HepG2 (cell line): ENCODE measurements at regions not wholly inside any gene's neighbourhood (a gene's known extent, or its start where the extent isn't known, plus 50 kb on each side); places are given as distances from the start of the nearest gene placed in this dataset.

ENCODE experiments used
- ATAC-seq: fragments of 200-7000 bp; cut with Tn5 transposase; 3 replicates; pipeline ENCODE4 v1.9.1; 2020; ENCODE audit warnings: mild to moderate bottlenecking, moderate library complexity
- BruUV-seq: library from RNA; stranded (reverse); fragments of 400-500 nt; replicated peaks from 2 replicates; lab custom pipeline; 2021; lab: Mats Ljungman, UMichigan
- CTCF ChIA-PET: fragments of 300-600 bp; formaldehyde crosslinking; extraction: SDS; loops from one replicate; lab custom pipeline; 2021; ENCODE audit warnings: low total read pairs, inconsistent platforms, low intra/inter-chr PET ratio; lab: Yijun Ruan, JAX
- POLR2A ChIA-PET: fragments of 350-600 bp; sonication (Branson Sonifier 250); formaldehyde crosslinking; loops from one replicate; lab custom pipeline; 2020; ENCODE audit warnings: antibody characterized with exemption, inconsistent platforms; lab: Yijun Ruan, JAX
- DNase-seq: peaks from one replicate; pipeline ENCODE4 v3.0.0-alpha.2; 2015; ENCODE audit warnings: low spot score
- FAIRE-seq: peaks from 3 replicates; lab custom pipeline; 2011; peaks lifted over from hg19 to GRCh38; lab: Jason Lieb, UNC
- H2AFZ ChIP-seq: one replicate; pipeline ENCODE4 v1.6.1; 2011; ENCODE audit warnings: low read length, inconsistent platforms
- H3K27ac ChIP-seq: fragments of 300-600 bp; 3 replicates; pipeline ENCODE4 v1.8.0; 2011; ENCODE audit warnings: mixed run types, mild to moderate bottlenecking, mixed read lengths, low read length, inconsistent platforms; ENCODE audit not compliant: insufficient read depth; ENCODE audit errors: extremely low read length
- H3K27me3 ChIP-seq, 2 experiments: fragments of 200-600 bp in 1 of 2; 2 replicates in 1 of 2; 3 replicates in 1 of 2; pipeline versions ENCODE4 v1.6.0 to v1.8.0; 2011; ENCODE audit warnings: low read length in 2 of 2, mild to moderate bottlenecking in 2 of 2, moderate library complexity in 2 of 2, inconsistent platforms in 1 of 2; ENCODE audit not compliant: insufficient read depth in 2 of 2, control insufficient read depth in 1 of 2
- H3K36me3 ChIP-seq, 2 experiments: fragments of 200-600 bp in 1 of 2; replicated peaks in 1 of 2; 2 replicates in 1 of 2; 3 replicates in 1 of 2; pipeline versions ENCODE4 v1.5.1 to v1.8.0; 2011; ENCODE audit warnings: low read length in 2 of 2, inconsistent platforms in 1 of 2; ENCODE audit not compliant: insufficient read depth in 2 of 2, control insufficient read depth in 1 of 2
- H3K4me1 ChIP-seq: 2 replicates; pipeline ENCODE4 v1.5.1; 2012; ENCODE audit warnings: low read length, inconsistent platforms; ENCODE audit not compliant: insufficient read depth
- H3K4me2 ChIP-seq: 2 replicates; pipeline ENCODE4 v1.6.0; 2011; ENCODE audit warnings: low read depth, low read length, inconsistent platforms
- H3K4me3 ChIP-seq, 3 experiments: fragments of 200-600 bp in 1 of 3; sonication (generic), shearing (Covaris generic) in 1 of 3; replicated peaks in 1 of 3; 2 replicates each; pipeline ENCODE4 v1.5.1; 2011 to 2016; ENCODE audit warnings: low read length in 3 of 3, inconsistent platforms in 2 of 3, low read depth in 2 of 3, mild to moderate bottlenecking in 2 of 3, control low read depth in 1 of 3, mixed read lengths in 1 of 3; ENCODE audit not compliant: insufficient read depth in 1 of 3
- H3K79me2 ChIP-seq: one replicate; pipeline ENCODE4 v1.6.1; 2011; ENCODE audit warnings: low read length, inconsistent platforms; ENCODE audit not compliant: insufficient read depth
- H3K9ac ChIP-seq: 2 replicates; pipeline ENCODE4 v1.6.0; 2011; ENCODE audit warnings: mild to moderate bottlenecking, low read depth, low read length, inconsistent platforms; ENCODE audit not compliant: insufficient read depth
- H3K9me3 ChIP-seq: 2 replicates; pipeline ENCODE4 v1.5.1; 2012; ENCODE audit warnings: mild to moderate bottlenecking, low read length
- H4K20me1 ChIP-seq: 2 replicates; pipeline ENCODE4 v1.6.0; 2011; ENCODE audit warnings: inconsistent platforms, mild to moderate bottlenecking, low read length, moderate library complexity; ENCODE audit not compliant: insufficient read depth
- ATF7 ChIP-seq, 2 experiments: fragments of 450-650 bp in 1 of 2; sonication (generic) in 1 of 2; formaldehyde crosslinking in 1 of 2; IDR thresholded peaks; 2 replicates each; pipeline versions ENCODE4 v1.4.0 to v1.6.1; 2016 to 2020; ENCODE audit warnings: antibody characterized with exemption in 1 of 2, mild to moderate bottlenecking in 1 of 2, missing genetic modification reagents in 1 of 2
- CREB1 ChIP-seq, 2 experiments: fragments of 450-650 bp in 1 of 2; IDR thresholded peaks; 2 replicates each; pipeline ENCODE4 v1.6.1; 2016 to 2017; ENCODE audit warnings: control low read depth in 1 of 2, mild to moderate bottlenecking in 1 of 2, missing compliant biosample characterization in 1 of 2, missing genetic modification characterization in 1 of 2
- NFATC3 ChIP-seq: sonication (generic); formaldehyde crosslinking; IDR thresholded peaks from 2 replicates; pipeline ENCODE4 v1.5.1; 2020; ENCODE audit warnings: mild to moderate bottlenecking, missing genetic modification reagents
- RAD51 ChIP-seq: fragments of 450-650 bp; IDR thresholded peaks from 2 replicates; pipeline ENCODE4 v1.6.1; 2016; ENCODE audit warnings: borderline replicate concordance
- TERF1 ChIP-seq: sonication (generic); formaldehyde crosslinking; IDR thresholded peaks from 2 replicates; pipeline ENCODE4 v1.8.0; 2022; ENCODE audit warnings: mild to moderate bottlenecking, missing genetic modification reagents, moderate library complexity
- TFE3 ChIP-seq: IDR thresholded peaks from 2 replicates; pipeline ENCODE4 v1.6.1; 2016
- THAP8 ChIP-seq: sonication (generic); formaldehyde crosslinking; IDR thresholded peaks from 2 replicates; pipeline ENCODE4 v1.5.1; 2020; ENCODE audit warnings: missing genetic modification reagents, mild to moderate bottlenecking, borderline replicate concordance
- USF2 ChIP-seq, 2 experiments: sonication (generic) in 1 of 2; formaldehyde crosslinking in 1 of 2; IDR thresholded peaks; 2 replicates each; pipeline versions ENCODE4 v1.5.1 to v1.6.1; 2011 to 2020; ENCODE audit warnings: borderline replicate concordance in 1 of 2, low read depth in 1 of 2, low read length in 1 of 2, mild to moderate bottlenecking in 1 of 2, missing genetic modification reagents in 1 of 2, moderate library complexity in 1 of 2
- ZNF558 ChIP-seq: sonication (generic); formaldehyde crosslinking; IDR thresholded peaks from 2 replicates; pipeline ENCODE4 v1.9.0; 2022; ENCODE audit warnings: mild to moderate bottlenecking, missing genetic modification reagents, borderline replicate concordance
- WGBS: methylation state at CpG from one replicate; pipeline ENCODE4 v1.1.6; 2017; ENCODE audit warnings: low lambda C conversion rate; 5-methylcytosine and 5-hydroxymethylcytosine counted together
- in situ Hi-C: cut with HindIII; loops from 2 replicates; pipeline ENCODE4 v1.10.0; 2017; ENCODE audit warnings: low pct_unique_long_range_greater_than_20kb; ENCODE audit not compliant: extremely low pct_ligation_motif_present
- intact Hi-C: fragments of 100-400 bp; cut with micrococcal nuclease; formaldehyde crosslinking; loops from one replicate; pipeline ENCODE4 v1.10.0; 2022; ENCODE audit not compliant: unreplicated experiment

GRCh38 chr4:96675896-96676295, 836.0 kb downstream of the PDHA2 start:
- 0% methylated on average over 1 of the region's 1 CpG for WGBS
- no TSS peak for BruUV-seq
- H3K27ac ChIP-seq, result no peak overlapping the region
- H3K4me2 ChIP-seq, result no peak overlapping the region
- no peaks in the 10 kb centered on the region for H3K79me2 ChIP-seq
- H3K4me3 ChIP-seq, result no peak overlapping the region
- ATAC-seq (no peak), DNase-seq (no peak), FAIRE-seq (no peak)
- H2AFZ ChIP-seq, result no peak overlapping the region
- H3K9ac ChIP-seq, result no peak overlapping the region
- in situ Hi-C loops, result no loop called here
- H4K20me1 ChIP-seq, result no peaks in the 10 kb centered on the region
- no peak for TF ChIP-seq ZNF558 (CRISPR knock-in tag)
- TF ChIP-seq THAP8 (CRISPR knock-in tag), result no peak
- no peak for TF ChIP-seq NFATC3 (CRISPR knock-in tag)
- TF ChIP-seq TERF1, result no peak
- H3K9me3 ChIP-seq, result peaks cover 22% of the 10 kb centered on the region
- no peaks in the 10 kb centered on the region for H3K36me3 ChIP-seq
- POLR2A ChIA-PET, result no interaction called here
- CTCF ChIA-PET, result no interaction called here
- intact Hi-C loops, result no loop called here
- H3K27me3 ChIP-seq, result no peaks in the 10 kb centered on the region
- no peaks in the 10 kb centered on the region for H3K4me1 ChIP-seq

- Histone ChIP-seq H3K4me3 (no peak overlapping the region), H3K4me2 (no peak overlapping the region), H3K79me2 (no peaks in the 10 kb centered on the region), H3K9ac (no peak overlapping the region), H3K27ac (no peak overlapping the region)
- TF ChIP-seq ATF7 (IDR thresholded peaks at IDR 0.05) (peak; percentile 90), ATF7 (CRISPR knock-in tag; IDR thresholded peaks at IDR 0.05) (no peak), USF2 (IDR thresholded peaks at IDR 0.05; ENCODE audit: low read depth, low read length) (peak; percentile 55; the same call in 1 of the 2 replicates), USF2 (CRISPR knock-in tag; IDR thresholded peaks at IDR 0.05; ENCODE audit: borderline replicate concordance) (no peak), TFE3 (CRISPR knock-in tag) (no peak), RAD51 (peak; percentile 64; the same call in 1 of the 2 replicates), CREB1 (IDR thresholded peaks at IDR 0.05) (0 out of 2 replicates have a peak, but pooled peaks have one; percentile 15), CREB1 (CRISPR knock-in tag; IDR thresholded peaks at IDR 0.05) (no peak)
- TF ChIP-seq, all 625 proteins: peak for 4
- ChIA-PET POLR2A (no interaction called here), CTCF (no interaction called here)
- in situ Hi-C loops (no loop called here), intact Hi-C loops (no loop called here)
- no peak for ATAC-seq
- H3K4me1 ChIP-seq, result no peaks in the 10 kb centered on the region
- peaks cover 22% of the 10 kb centered on the region for H3K9me3 ChIP-seq
- H3K27me3 ChIP-seq, result no peaks in the 10 kb centered on the region
- 4% methylated on average over 3 of the region's 3 CpGs for WGBS
- H4K20me1 ChIP-seq, result no peaks in the 10 kb centered on the region
- FAIRE-seq, result no peak
- DNase-seq, result no peak
- no TSS peak for BruUV-seq
- H2AFZ ChIP-seq, result no peak overlapping the region
- H3K36me3 ChIP-seq, result no peaks in the 10 kb centered on the region
Measured at GRCh38 chr4:96676754-96677435, 837.0 kb downstream of the PDHA2 start.
